ENCODE measurements at regions not wholly inside any gene's neighbourhood (a gene's known extent, or its start where the extent isn't known, plus 50 kb on each side); places are given as distances from the start of the nearest gene placed in this dataset.

DNA sequence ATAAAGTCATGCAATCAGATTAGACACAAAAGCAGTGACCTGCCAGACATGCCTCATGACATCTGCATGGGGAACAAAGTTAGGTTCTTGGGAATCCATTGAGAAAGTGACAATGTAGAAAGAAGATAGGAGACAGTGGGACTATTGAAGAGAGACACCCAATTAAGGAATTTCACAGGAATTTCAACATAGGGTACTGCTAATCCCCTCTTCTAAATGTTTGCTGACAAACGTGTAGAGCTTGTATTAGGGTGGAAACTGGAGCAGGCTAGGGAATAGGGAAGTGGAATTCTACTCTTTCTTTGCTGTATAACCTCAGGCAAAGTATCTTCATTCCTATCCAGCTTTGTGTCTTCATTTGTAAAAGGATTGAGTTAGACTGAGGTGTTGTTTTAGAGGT lies 409.4 kb upstream of the SASH1 start:
- no peak overlapping the region for H3K4me3 ChIP-seq (ENCODE audit: low read depth, low read length, poor library complexity, severe bottlenecking)
- no peaks in the 10 kb centered on the region for H3F3A ChIP-seq (ENCODE audit: insufficient read depth, low read length)
- no peaks in the 10 kb centered on the region for H3K9me3 ChIP-seq (ENCODE audit: low read length)
- no peaks in the 10 kb centered on the region for H3K79me2 ChIP-seq (ENCODE audit: insufficient read depth, low read length)
- no peak overlapping the region for H3K27ac ChIP-seq (ENCODE audit: low read depth, low read length, poor library complexity, severe bottlenecking)
- no peaks in the 10 kb centered on the region for H3K36me3 ChIP-seq (ENCODE audit: insufficient read depth, low read length)
- no peaks in the 10 kb centered on the region for H3K4me1 ChIP-seq (ENCODE audit: insufficient read depth, low read length, severe bottlenecking)
- H3K4me2 ChIP-seq (ENCODE audit: low read length): no peak overlapping the region
- no peak overlapping the region for H2AFZ ChIP-seq (ENCODE audit: low read length)
- no peaks in the 10 kb centered on the region for H3K9me2 ChIP-seq (ENCODE audit: low read depth, low read length)
- no peak overlapping the region for H3K9ac ChIP-seq (ENCODE audit: low read length)
- TF ChIP-seq, protein P1, sequence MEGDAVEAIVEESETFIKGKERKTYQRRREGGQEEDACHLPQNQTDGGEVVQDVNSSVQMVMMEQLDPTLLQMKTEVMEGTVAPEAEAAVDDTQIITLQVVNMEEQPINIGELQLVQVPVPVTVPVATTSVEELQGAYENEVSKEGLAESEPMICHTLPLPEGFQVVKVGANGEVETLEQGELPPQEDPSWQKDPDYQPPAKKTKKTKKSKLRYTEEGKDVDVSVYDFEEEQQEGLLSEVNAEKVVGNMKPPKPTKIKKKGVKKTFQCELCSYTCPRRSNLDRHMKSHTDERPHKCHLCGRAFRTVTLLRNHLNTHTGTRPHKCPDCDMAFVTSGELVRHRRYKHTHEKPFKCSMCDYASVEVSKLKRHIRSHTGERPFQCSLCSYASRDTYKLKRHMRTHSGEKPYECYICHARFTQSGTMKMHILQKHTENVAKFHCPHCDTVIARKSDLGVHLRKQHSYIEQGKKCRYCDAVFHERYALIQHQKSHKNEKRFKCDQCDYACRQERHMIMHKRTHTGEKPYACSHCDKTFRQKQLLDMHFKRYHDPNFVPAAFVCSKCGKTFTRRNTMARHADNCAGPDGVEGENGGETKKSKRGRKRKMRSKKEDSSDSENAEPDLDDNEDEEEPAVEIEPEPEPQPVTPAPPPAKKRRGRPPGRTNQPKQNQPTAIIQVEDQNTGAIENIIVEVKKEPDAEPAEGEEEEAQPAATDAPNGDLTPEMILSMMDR (IDR thresholded peaks at IDR 0.05; ENCODE audit: low read length): no peak
- no peak for TF ChIP-seq EZH2 (IDR thresholded peaks at IDR 0.05; ENCODE audit: borderline replicate concordance, low read length)
- no peaks in the 10 kb centered on the region for H4K20me1 ChIP-seq (ENCODE audit: insufficient read depth, low read length)
- H3K27me3 ChIP-seq (ENCODE audit: insufficient read depth, low read length): no peaks in the 10 kb centered on the region

DNA sequence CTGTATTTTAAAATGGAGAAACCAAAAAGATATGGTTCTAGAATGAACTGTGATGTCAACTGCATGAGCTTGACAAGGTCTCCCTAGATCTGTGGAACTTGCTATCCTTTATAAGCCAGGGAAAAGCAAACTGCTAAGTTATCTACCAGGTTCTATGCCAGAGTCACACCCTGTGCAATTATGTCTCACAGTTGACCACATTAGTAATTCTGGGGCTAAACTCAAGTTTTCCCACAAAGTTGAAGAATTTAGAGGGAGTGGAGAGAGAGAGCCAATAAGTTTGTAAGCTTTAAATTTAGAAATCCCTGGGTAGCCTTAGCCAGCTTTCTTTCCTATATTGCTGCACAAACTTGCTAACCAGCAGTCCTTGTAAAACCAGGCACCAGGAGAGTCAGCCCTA lies 407.0 kb upstream of the SASH1 start:
- Histone ChIP-seq H3F3A (ENCODE audit: insufficient read depth, low read length) (no peaks in the 10 kb centered on the region), H3K36me3 (ENCODE audit: insufficient read depth, low read length) (no peaks in the 10 kb centered on the region), H3K27ac (ENCODE audit: low read depth, low read length, poor library complexity, severe bottlenecking) (no peak overlapping the region), H3K4me1 (ENCODE audit: insufficient read depth, low read length, severe bottlenecking) (no peaks in the 10 kb centered on the region), H4K20me1 (ENCODE audit: insufficient read depth, low read length) (no peaks in the 10 kb centered on the region), H3K9ac (ENCODE audit: low read length) (no peak overlapping the region), H2AFZ (ENCODE audit: low read length) (no peak overlapping the region), H3K79me2 (ENCODE audit: insufficient read depth, low read length) (no peaks in the 10 kb centered on the region), H3K9me2 (ENCODE audit: low read depth, low read length) (no peaks in the 10 kb centered on the region), H3K9me3 (ENCODE audit: low read length) (no peaks in the 10 kb centered on the region), H3K27me3 (ENCODE audit: insufficient read depth, low read length) (no peaks in the 10 kb centered on the region), H3K4me2 (ENCODE audit: low read length) (no peak overlapping the region), H3K4me3 (ENCODE audit: low read depth, low read length, poor library complexity, severe bottlenecking) (no peak overlapping the region)
- TF ChIP-seq EZH2 (IDR thresholded peaks at IDR 0.05; ENCODE audit: borderline replicate concordance, low read length): no peak
- TF ChIP-seq, protein P1 (IDR thresholded peaks at IDR 0.05; ENCODE audit: low read length): no peak

DNA sequence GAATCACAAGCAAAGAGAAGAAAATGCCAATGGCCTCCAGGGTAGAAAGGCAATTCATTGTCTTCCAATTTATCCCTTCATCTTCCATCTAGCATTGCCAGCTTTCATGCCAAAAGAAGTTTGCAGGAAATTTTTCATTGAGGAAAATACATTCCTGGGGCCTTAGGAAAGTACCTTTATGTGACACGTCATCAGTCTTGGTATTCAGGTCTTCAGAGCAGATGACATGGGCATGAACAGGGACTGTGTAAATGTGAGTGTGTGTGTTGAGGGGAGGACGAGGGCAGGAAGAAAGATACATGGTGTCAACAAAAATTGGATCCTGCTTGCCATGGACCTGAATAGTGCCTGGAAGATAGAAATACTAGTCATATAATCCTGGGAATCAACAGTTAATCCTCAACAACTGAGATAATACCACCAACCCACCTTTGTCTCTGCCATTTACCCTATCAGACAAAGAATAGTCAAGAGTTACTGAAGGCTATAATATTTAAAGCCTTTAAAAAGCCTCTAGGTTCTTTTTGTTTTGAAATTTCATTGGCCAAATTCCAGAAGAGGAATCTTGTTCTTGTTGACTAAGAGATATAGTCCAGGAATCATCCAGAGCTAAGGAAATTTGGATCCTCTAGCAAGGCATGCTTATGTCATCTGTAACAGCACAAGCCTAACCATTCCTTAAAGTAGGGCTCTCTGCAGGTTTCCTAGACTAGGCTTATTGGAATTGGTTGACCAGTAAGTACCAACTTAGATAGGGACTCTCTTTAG lies 405.8 kb upstream of the SASH1 start:
- Histone ChIP-seq H3K4me3 (ENCODE audit: low read depth, low read length, poor library complexity, severe bottlenecking) (no peak overlapping the region), H3K27ac (ENCODE audit: low read depth, low read length, poor library complexity, severe bottlenecking) (no peak overlapping the region), H3K36me3 (ENCODE audit: insufficient read depth, low read length) (no peaks in the 10 kb centered on the region), H3K27me3 (ENCODE audit: insufficient read depth, low read length) (no peaks in the 10 kb centered on the region), H3K79me2 (ENCODE audit: insufficient read depth, low read length) (no peaks in the 10 kb centered on the region), H3K4me2 (ENCODE audit: low read length) (no peak overlapping the region), H3K9me2 (ENCODE audit: low read depth, low read length) (no peaks in the 10 kb centered on the region), H3F3A (ENCODE audit: insufficient read depth, low read length) (no peaks in the 10 kb centered on the region), H2AFZ (ENCODE audit: low read length) (no peak overlapping the region), H4K20me1 (ENCODE audit: insufficient read depth, low read length) (no peaks in the 10 kb centered on the region), H3K9me3 (ENCODE audit: low read length) (no peaks in the 10 kb centered on the region), H3K9ac (ENCODE audit: low read length) (no peak overlapping the region), H3K4me1 (ENCODE audit: insufficient read depth, low read length, severe bottlenecking) (no peaks in the 10 kb centered on the region)
- TF ChIP-seq EZH2 (IDR thresholded peaks at IDR 0.05; ENCODE audit: borderline replicate concordance, low read length): no peak
- TF ChIP-seq, protein P1 (IDR thresholded peaks at IDR 0.05; ENCODE audit: low read length): no peak

All from OCI-LY1 (cell line).